Calu3 (cell line): ENCODE measurements at regions not wholly inside any gene's neighbourhood (a gene's known extent, or its start where the extent isn't known, plus 50 kb on each side); places are given as distances from the start of the nearest gene placed in this dataset.

Experiments used
- BruUV-seq: library from RNA; stranded (reverse); fragments of 400-500 nt; replicated peaks from 2 replicates; lab custom pipeline; 2021; lab: Mats Ljungman, UMichigan
- CTCF ChIA-PET: fragments of 300-600 bp; sonication (Branson Sonifier 250); formaldehyde crosslinking; loops from one replicate; lab custom pipeline; 2022; ENCODE audit warnings: antibody characterized with exemption; lab: Charles Lee
- DNase-seq: peaks from one replicate; pipeline ENCODE4 v3.0.0; 2022
- H3K27ac Mint-ChIP-seq: one replicate; pipeline ENCODE4 v1.8.0; 2022; ENCODE audit warnings: mixed read lengths; ENCODE audit not compliant: unreplicated experiment
- H3K27me3 Mint-ChIP-seq: one replicate; pipeline ENCODE4 v1.8.0; 2022; ENCODE audit warnings: mixed read lengths; ENCODE audit not compliant: unreplicated experiment
- H3K36me3 Mint-ChIP-seq: one replicate; pipeline ENCODE4 v1.8.0; 2022; ENCODE audit warnings: mild to moderate bottlenecking, moderate library complexity, mixed read lengths; ENCODE audit not compliant: insufficient read depth, unreplicated experiment
- H3K4me1 Mint-ChIP-seq: one replicate; pipeline ENCODE4 v1.8.0; 2022; ENCODE audit warnings: mild to moderate bottlenecking, low read depth, mixed read lengths; ENCODE audit not compliant: unreplicated experiment
- H3K4me3 Mint-ChIP-seq: one replicate; pipeline ENCODE4 v1.8.0; 2022; ENCODE audit warnings: mild to moderate bottlenecking, low read depth, moderate library complexity, mixed read lengths; ENCODE audit not compliant: unreplicated experiment
- H3K9me3 Mint-ChIP-seq: one replicate; pipeline ENCODE4 v1.8.0; 2022; ENCODE audit warnings: low read depth, mixed read lengths; ENCODE audit not compliant: unreplicated experiment
- CTCF ChIP-seq: fragments of 200-600 bp; IDR thresholded peaks from one replicate; pipeline ENCODE4 v1.8.0; 2022; ENCODE audit warnings: antibody characterized with exemption; ENCODE audit not compliant: unreplicated experiment
- intact Hi-C: fragments of 100-400 bp; cut with micrococcal nuclease; formaldehyde crosslinking; loops from one replicate; pipeline ENCODE4 v1.10.0; 2022; ENCODE audit not compliant: unreplicated experiment

- CTCF ChIA-PET: no interaction called here
- no TSS peak for BruUV-seq
- Mint-ChIP-seq H3K27ac (no peak overlapping the region), H3K36me3 (no peaks in the 10 kb centered on the region), H3K9me3 (no peaks in the 10 kb centered on the region), H3K4me3 (no peak overlapping the region), H3K4me1 (no peaks in the 10 kb centered on the region), H3K27me3 (no peaks in the 10 kb centered on the region)
- DNase-seq: no peak
- intact Hi-C loops: no loop called here
- no peak for TF ChIP-seq CTCF
Observed at GRCh38 chr1:189046127-189046526, 1431.5 kb downstream of the BRINP3 start.

GRCh38 chr1:189084811-189085210 is 1392.9 kb downstream of the BRINP3 start:
- Mint-ChIP-seq H3K4me3 (no peak overlapping the region), H3K27ac (no peak overlapping the region), H3K27me3 (no peaks in the 10 kb centered on the region), H3K4me1 (no peaks in the 10 kb centered on the region), H3K9me3 (no peaks in the 10 kb centered on the region), H3K36me3 (no peaks in the 10 kb centered on the region)
- intact Hi-C loops: no loop called here
- no peak for TF ChIP-seq CTCF
- no TSS peak for BruUV-seq
- DNase-seq: no peak
- CTCF ChIA-PET: no interaction called here

- no peak for DNase-seq
- TF ChIP-seq CTCF: no peak
- intact Hi-C loops: no loop called here
- Mint-ChIP-seq H3K4me1 (no peaks in the 10 kb centered on the region), H3K36me3 (no peaks in the 10 kb centered on the region), H3K27me3 (no peaks in the 10 kb centered on the region), H3K9me3 (no peaks in the 10 kb centered on the region), H3K4me3 (no peak overlapping the region), H3K27ac (no peak overlapping the region)
- BruUV-seq: no TSS peak
- CTCF ChIA-PET: no interaction called here
Observed at GRCh38 chr1:189103956-189104355, 1373.7 kb downstream of the BRINP3 start.

GRCh38 chr1:189117072-189117770 is 1360.4 kb downstream of the BRINP3 start:
- H3K4me1 Mint-ChIP-seq: no peaks in the 10 kb centered on the region
- DNase-seq: no peak
- no peak overlapping the region for H3K27ac Mint-ChIP-seq
- CTCF ChIA-PET: no interaction called here
- no peak overlapping the region for H3K4me3 Mint-ChIP-seq
- no peak for TF ChIP-seq CTCF
- no peaks in the 10 kb centered on the region for H3K9me3 Mint-ChIP-seq
- intact Hi-C loops: no loop called here
- BruUV-seq: no TSS peak
- no peaks in the 10 kb centered on the region for H3K36me3 Mint-ChIP-seq
- H3K27me3 Mint-ChIP-seq: no peaks in the 10 kb centered on the region
